Colonic mucosa (tissue), 4 donors: ENCODE measurements at regions not wholly inside any gene's neighbourhood (a gene's known extent, or its start where the extent isn't known, plus 50 kb on each side); places are given as distances from the start of the nearest gene placed in this dataset.

Source experiments
- DNase-seq: peaks from one replicate; pipeline ENCODE4 v3.0.0-alpha.2; 2020
- H3K27ac ChIP-seq: fragments of 200-600 bp; one replicate; pipeline ENCODE4 v1.8.0; 2021
- H3K27me3 ChIP-seq: fragments of 200-600 bp; one replicate; pipeline ENCODE4 v1.8.0; 2021
- H3K36me3 ChIP-seq: fragments of 200-600 bp; one replicate; pipeline ENCODE4 v1.8.0; 2021
- H3K4me1 ChIP-seq: fragments of 200-600 bp; one replicate; pipeline ENCODE4 v1.8.0; 2021; ENCODE audit warnings: mild to moderate bottlenecking
- H3K4me3 ChIP-seq: fragments of 200-600 bp; one replicate; pipeline ENCODE4 v1.8.0; 2021
- H3K9ac ChIP-seq, 2 donors: one replicate each; pipeline ENCODE4 v1.7.0; 2013; ENCODE audit warnings: control low read depth in 2 of 2, low read depth in 2 of 2, low read length in 2 of 2
- H3K9me3 ChIP-seq: fragments of 200-600 bp; one replicate; pipeline ENCODE4 v1.8.0; 2021
- intact Hi-C: fragments of 100-400 bp; cut with DNase I; formaldehyde crosslinking; loops from one replicate; pipeline ENCODE4 v1.14.1; 2022
- TF ChIP-seq, protein P1 (sequence below): fragments of 200-600 bp; IDR thresholded peaks from one replicate; pipeline ENCODE4 v1.8.0; 2022; ENCODE audit warnings: antibody characterized with exemption, mild to moderate bottlenecking
- donor health status: healthy.
- donor health status: DM: no; HTN: no; CAD: no.
- donor health status: DM: no; HTN: no; CAD: no.

DNA sequence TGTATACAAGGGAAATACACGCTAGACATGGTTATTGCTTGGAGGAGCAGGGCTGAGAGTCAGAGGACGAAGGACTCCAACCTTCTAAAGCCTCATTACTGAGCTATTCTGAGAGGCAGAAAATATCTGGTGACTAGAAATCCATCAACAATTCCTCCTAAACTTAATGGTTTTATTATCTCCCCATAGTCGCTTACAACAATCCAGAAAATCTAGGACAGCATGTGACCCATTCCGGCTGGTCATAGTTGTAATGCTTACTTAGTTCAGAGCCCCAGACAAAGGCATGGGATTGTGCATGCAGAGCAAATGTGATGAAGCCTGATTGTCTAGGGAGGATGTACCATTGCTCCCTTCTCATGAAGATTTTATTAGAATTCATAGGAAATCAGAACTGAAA is 114.5 kb upstream of the PLXNA2 start:
- Histone ChIP-seq H3K27me3 (no peaks in the 10 kb centered on the region), H3K36me3 (no peaks in the 10 kb centered on the region), H3K4me1 (no peaks in the 10 kb centered on the region), H3K9ac (no peak overlapping the region), H3K4me3 (no peak overlapping the region), H3K9me3 (no peaks in the 10 kb centered on the region), H3K27ac (no peak overlapping the region)
- DNase-seq: no peak
- TF ChIP-seq, protein P1, sequence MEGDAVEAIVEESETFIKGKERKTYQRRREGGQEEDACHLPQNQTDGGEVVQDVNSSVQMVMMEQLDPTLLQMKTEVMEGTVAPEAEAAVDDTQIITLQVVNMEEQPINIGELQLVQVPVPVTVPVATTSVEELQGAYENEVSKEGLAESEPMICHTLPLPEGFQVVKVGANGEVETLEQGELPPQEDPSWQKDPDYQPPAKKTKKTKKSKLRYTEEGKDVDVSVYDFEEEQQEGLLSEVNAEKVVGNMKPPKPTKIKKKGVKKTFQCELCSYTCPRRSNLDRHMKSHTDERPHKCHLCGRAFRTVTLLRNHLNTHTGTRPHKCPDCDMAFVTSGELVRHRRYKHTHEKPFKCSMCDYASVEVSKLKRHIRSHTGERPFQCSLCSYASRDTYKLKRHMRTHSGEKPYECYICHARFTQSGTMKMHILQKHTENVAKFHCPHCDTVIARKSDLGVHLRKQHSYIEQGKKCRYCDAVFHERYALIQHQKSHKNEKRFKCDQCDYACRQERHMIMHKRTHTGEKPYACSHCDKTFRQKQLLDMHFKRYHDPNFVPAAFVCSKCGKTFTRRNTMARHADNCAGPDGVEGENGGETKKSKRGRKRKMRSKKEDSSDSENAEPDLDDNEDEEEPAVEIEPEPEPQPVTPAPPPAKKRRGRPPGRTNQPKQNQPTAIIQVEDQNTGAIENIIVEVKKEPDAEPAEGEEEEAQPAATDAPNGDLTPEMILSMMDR: no peak
- intact Hi-C loops: no loop called here

DNA sequence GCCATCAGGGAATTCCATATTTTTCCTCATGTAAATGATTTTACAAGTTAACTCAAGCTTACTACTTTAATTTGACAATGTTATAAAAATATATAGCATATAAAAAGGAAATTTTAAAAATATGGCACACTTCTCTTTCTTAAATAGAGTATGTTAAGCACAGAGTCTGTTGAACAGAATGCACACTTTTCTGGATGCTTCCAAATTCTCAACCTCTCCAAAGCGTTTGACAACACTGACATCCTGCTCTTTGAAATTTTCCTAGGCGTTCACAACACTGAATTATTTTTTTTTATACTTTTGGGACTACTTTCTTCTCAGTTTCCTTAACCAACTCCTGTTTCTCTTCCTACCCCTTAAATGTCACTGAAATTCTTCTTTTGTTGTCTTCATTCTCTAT is 117.8 kb upstream of the PLXNA2 start:
- H3K27me3 ChIP-seq: no peaks in the 10 kb centered on the region
- H3K4me1 ChIP-seq: no peaks in the 10 kb centered on the region
- no peak overlapping the region for H3K4me3 ChIP-seq
- H3K9ac ChIP-seq: no peak overlapping the region
- intact Hi-C loops: no loop called here
- no peaks in the 10 kb centered on the region for H3K36me3 ChIP-seq
- TF ChIP-seq, protein P1: no peak
- no peak for DNase-seq
- no peaks in the 10 kb centered on the region for H3K9me3 ChIP-seq
- H3K27ac ChIP-seq: no peak overlapping the region

DNA sequence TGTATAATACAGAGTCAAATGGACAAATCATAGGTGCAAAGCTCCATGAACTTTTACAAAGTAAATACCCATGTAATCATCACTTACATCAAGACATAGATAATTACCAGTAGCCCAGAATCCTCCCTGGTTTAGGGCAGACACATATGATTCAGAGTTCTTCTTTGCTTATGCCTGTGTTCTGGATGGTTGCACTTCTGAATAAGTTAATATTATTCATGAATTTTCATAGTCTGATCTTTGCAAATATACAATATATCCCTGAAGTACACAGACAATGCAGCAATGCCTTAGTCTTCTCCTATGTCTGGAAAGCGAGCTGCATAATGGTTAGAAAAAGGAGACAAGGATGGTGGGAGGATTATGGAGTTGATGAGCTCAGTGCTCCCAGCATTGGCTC is 122.4 kb upstream of the PLXNA2 start:
- H3K4me1 ChIP-seq: no peaks in the 10 kb centered on the region
- H3K4me3 ChIP-seq: no peak overlapping the region
- H3K27me3 ChIP-seq: no peaks in the 10 kb centered on the region
- no peaks in the 10 kb centered on the region for H3K9me3 ChIP-seq
- H3K36me3 ChIP-seq: no peaks in the 10 kb centered on the region
- TF ChIP-seq, protein P1: no peak
- no peak overlapping the region for H3K27ac ChIP-seq
- no peak overlapping the region for H3K9ac ChIP-seq
- intact Hi-C loops: no loop called here
- DNase-seq: no peak

DNA sequence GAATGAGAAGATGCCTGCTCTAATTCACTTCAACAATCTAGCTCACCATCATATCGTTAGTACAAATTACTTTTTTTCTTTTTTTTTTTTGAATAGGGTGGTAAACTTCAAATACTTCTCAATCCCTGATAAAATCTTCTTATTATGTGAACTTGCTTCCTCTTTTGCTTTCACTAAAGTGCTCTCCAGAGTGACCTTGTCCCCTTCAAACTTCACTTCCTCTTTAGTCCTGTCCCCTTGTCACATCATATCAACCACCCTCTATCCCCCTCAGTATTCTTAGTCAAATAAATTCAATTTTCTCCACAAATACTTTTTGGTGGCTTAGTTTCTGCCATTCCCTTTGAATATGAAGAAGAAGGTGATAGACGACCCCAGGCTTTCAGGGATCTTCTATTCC is 124.9 kb upstream of the PLXNA2 start:
- H3K36me3 ChIP-seq: no peaks in the 10 kb centered on the region
- no peak for DNase-seq
- no peaks in the 10 kb centered on the region for H3K9me3 ChIP-seq
- intact Hi-C loops: no loop called here
- H3K27me3 ChIP-seq: no peaks in the 10 kb centered on the region
- no peaks in the 10 kb centered on the region for H3K4me1 ChIP-seq
- no peak overlapping the region for H3K27ac ChIP-seq
- no peak overlapping the region for H3K4me3 ChIP-seq
- no peak overlapping the region for H3K9ac ChIP-seq
- TF ChIP-seq, protein P1: no peak

DNA sequence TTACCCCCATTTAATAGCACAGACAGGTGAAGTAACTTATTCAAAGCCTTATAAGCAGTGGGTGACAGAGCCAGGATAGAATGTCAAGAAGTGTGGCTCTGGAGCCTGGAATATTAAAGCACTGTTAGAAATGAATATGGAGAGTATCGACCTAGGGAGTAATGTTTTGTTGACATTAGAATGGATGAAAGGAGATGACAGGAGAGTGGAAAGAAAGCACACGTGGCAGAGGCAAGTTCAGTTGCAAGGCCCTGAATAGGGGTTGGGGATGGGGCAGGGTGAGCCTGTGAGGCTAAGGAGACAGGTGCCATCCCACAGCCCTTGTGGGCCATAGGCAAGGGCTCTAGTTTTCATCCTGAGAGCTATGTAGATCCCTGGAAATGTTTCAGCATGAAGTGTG is 125.5 kb upstream of the PLXNA2 start:
- Histone ChIP-seq H3K4me1 (no peaks in the 10 kb centered on the region), H3K9me3 (no peaks in the 10 kb centered on the region), H3K27me3 (no peaks in the 10 kb centered on the region), H3K9ac (no peak overlapping the region), H3K4me3 (no peak overlapping the region), H3K27ac (no peak overlapping the region), H3K36me3 (no peaks in the 10 kb centered on the region)
- intact Hi-C loops: no loop called here
- no peak for DNase-seq
- TF ChIP-seq, protein P1: no peak

DNA sequence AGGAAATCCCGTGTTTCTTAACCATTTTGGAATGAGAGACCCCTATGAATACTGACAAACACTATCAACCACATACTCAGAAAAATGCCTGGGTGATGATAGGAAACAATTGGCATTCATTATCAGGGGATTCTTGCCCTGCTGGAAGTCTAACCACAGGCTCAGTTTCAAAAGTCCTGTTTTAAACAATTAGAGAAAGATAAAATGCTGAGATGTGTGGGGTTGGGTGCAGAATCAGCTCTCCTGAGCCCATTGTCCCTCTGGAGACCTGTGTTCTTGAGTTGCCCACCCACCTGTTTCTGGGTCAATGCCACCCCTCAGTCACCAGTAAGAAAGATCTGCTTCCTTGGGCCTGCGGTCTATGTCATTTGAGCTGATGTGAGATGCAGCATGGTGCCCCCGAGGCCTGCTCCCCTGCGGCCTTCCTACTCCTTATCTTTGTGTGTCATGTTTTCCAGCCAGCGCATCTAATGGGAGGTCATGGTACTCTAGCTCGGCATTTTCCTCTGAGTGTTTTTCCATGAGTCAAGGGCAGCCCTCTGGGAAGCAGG is 130.3 kb upstream of the PLXNA2 start:
- no peaks in the 10 kb centered on the region for H3K4me1 ChIP-seq
- no peak overlapping the region for H3K9ac ChIP-seq
- intact Hi-C loops: no loop called here
- no peak for DNase-seq
- TF ChIP-seq, protein P1: no peak
- H3K9me3 ChIP-seq: no peaks in the 10 kb centered on the region
- H3K27ac ChIP-seq: no peak overlapping the region
- no peaks in the 10 kb centered on the region for H3K27me3 ChIP-seq
- no peaks in the 10 kb centered on the region for H3K36me3 ChIP-seq
- no peak overlapping the region for H3K4me3 ChIP-seq
